Panc1 (cell line): ENCODE measurements at regions not wholly inside any gene's neighbourhood (a gene's known extent, or its start where the extent isn't known, plus 50 kb on each side); places are given as distances from the start of the nearest gene placed in this dataset.

ENCODE experiments used
- ATAC-seq: fragments of 200-7000 bp; cut with Tn5 transposase; 2 replicates; pipeline ENCODE4 v1.9.1; 2020; ENCODE audit warnings: mild to moderate bottlenecking, moderate library complexity
- BruUV-seq: library from RNA; stranded (reverse); fragments of 400-500 nt; replicated peaks from 2 replicates; lab custom pipeline; 2021; lab: Mats Ljungman, UMichigan
- CTCF ChIA-PET: fragments of 300-600 bp; sonication (Branson Sonifier 250); formaldehyde crosslinking; loops from one replicate; lab custom pipeline; 2022; ENCODE audit warnings: antibody characterized with exemption; lab: Charles Lee
- POLR2A ChIA-PET: fragments of 300-600 bp; sonication (Branson Sonifier 250); formaldehyde crosslinking; loops from one replicate; lab custom pipeline; 2022; ENCODE audit warnings: antibody characterized with exemption; lab: Charles Lee
- DNase-seq: peaks from one replicate; pipeline ENCODE4 v3.0.0-alpha.2; 2010; ENCODE audit warnings: low read depth, low spot score
- H3K27ac ChIP-seq: 2 replicates; pipeline ENCODE4 v1.5.1; 2011; ENCODE audit warnings: mild to moderate bottlenecking, low read length, inconsistent platforms
- H3K27me3 ChIP-seq: fragments of 200-500 bp; sonication (Bioruptor generic); 2 replicates; pipeline ENCODE4 v1.6.0; 2014; ENCODE audit warnings: low read length, inconsistent platforms; ENCODE audit not compliant: control insufficient read depth, insufficient read depth
- H3K36me3 ChIP-seq: fragments of 200-500 bp; sonication (Bioruptor generic); 2 replicates; pipeline ENCODE4 v1.5.1; 2014; ENCODE audit warnings: inconsistent platforms, mild to moderate bottlenecking, low read length, moderate library complexity; ENCODE audit not compliant: control insufficient read depth, insufficient read depth
- H3K4me1 ChIP-seq: 2 replicates; pipeline ENCODE4 v1.5.1; 2011; ENCODE audit warnings: inconsistent platforms, mild to moderate bottlenecking, low read length, moderate library complexity; ENCODE audit not compliant: control insufficient read depth, insufficient read depth
- H3K4me3 ChIP-seq, 2 experiments: 2 replicates each; pipeline ENCODE4 v1.5.1; 2011 to 2012; ENCODE audit warnings: low read depth in 2 of 2, low read length in 2 of 2, mild to moderate bottlenecking in 2 of 2, inconsistent platforms in 1 of 2, moderate library complexity in 1 of 2
- H3K9me3 ChIP-seq: fragments of 200-500 bp; sonication (Bioruptor generic); 2 replicates; pipeline ENCODE4 v1.5.1; 2014; ENCODE audit warnings: low read depth, mild to moderate bottlenecking, inconsistent platforms, low read length, moderate library complexity; ENCODE audit not compliant: control insufficient read depth, insufficient read depth
- CTCF ChIP-seq: fragments of 450-650 bp; IDR thresholded peaks from 2 replicates; pipeline ENCODE4 v1.5.1; 2017; ENCODE audit warnings: mild to moderate bottlenecking
- POLR2AphosphoS5 ChIP-seq: IDR thresholded peaks from 2 replicates; pipeline ENCODE4 v1.6.1; 2012; ENCODE audit warnings: mild to moderate bottlenecking, low read depth, low read length, moderate library complexity
- REST ChIP-seq, 2 experiments: IDR thresholded peaks; 2 replicates each; pipeline ENCODE4 v1.6.1; 2011 to 2012; ENCODE audit warnings: low read depth in 2 of 2, control low read depth in 1 of 2, low read length in 1 of 2, mild to moderate bottlenecking in 1 of 2, moderate library complexity in 1 of 2; ENCODE audit not compliant: insufficient read depth in 1 of 2
- SIN3A ChIP-seq: IDR thresholded peaks from 2 replicates; pipeline ENCODE4 v1.6.1; 2012; ENCODE audit warnings: low read depth, mild to moderate bottlenecking, low read length, moderate library complexity, borderline replicate concordance; ENCODE audit not compliant: insufficient read depth
- TCF7L2 ChIP-seq: IDR thresholded peaks from 2 replicates; pipeline ENCODE4 v1.6.1; 2011; ENCODE audit warnings: mild to moderate bottlenecking, low read depth, low read length, inconsistent platforms
- in situ Hi-C: cut with HindIII; loops from 2 replicates; pipeline ENCODE4 v1.10.0; 2016; ENCODE audit warnings: low sequenced_read_pairs, low pct_unique_long_range_greater_than_20kb
- intact Hi-C: fragments of 100-400 bp; cut with micrococcal nuclease; formaldehyde crosslinking; loops from one replicate; pipeline ENCODE4 v1.10.0; 2022; ENCODE audit not compliant: unreplicated experiment

- DNase-seq = no peak
- H3K4me1 ChIP-seq = no peaks in the 10 kb centered on the region
- in situ Hi-C loops = no loop called here
- H3K36me3 ChIP-seq = no peaks in the 10 kb centered on the region
- BruUV-seq = no TSS peak
- H3K27ac ChIP-seq = no peak overlapping the region
- H3K9me3 ChIP-seq = no peaks in the 10 kb centered on the region
- no peak overlapping the region for H3K4me3 ChIP-seq
- no peaks in the 10 kb centered on the region for H3K27me3 ChIP-seq
- intact Hi-C loops = no loop called here
- no peak for ATAC-seq
- ChIA-PET CTCF (no interaction called here), POLR2A (interaction anchor here (0.6 kb wide), 1 partner anchor 12 kb away, joined by 4 read pairs; no protein-coding TSS in a partner anchor)
- no peak for TF ChIP-seq TCF7L2
- TF ChIP-seq CTCF = no peak
These were observed 101.4 kb downstream of the PDCL3 start for GRCh38 chr2:100664021-100664755.

GRCh38 chr2:100664756-100665101 is 101.9 kb downstream of the PDCL3 start:
- ChIA-PET CTCF (no interaction called here), POLR2A (interaction anchor here (0.6 kb wide), 1 partner anchor 12 kb away, joined by 4 read pairs; no protein-coding TSS in a partner anchor)
- no peak for ATAC-seq
- no TSS peak for BruUV-seq
- in situ Hi-C loops (no loop called here), intact Hi-C loops (no loop called here)
- Histone ChIP-seq H3K4me1 (no peaks in the 10 kb centered on the region), H3K9me3 (no peaks in the 10 kb centered on the region), H3K4me3 (no peak overlapping the region), H3K27ac (no peak overlapping the region), H3K27me3 (no peaks in the 10 kb centered on the region), H3K36me3 (no peaks in the 10 kb centered on the region)
- TF ChIP-seq CTCF (no peak), POLR2AphosphoS5 (no peak), TCF7L2 (no peak)
- DNase-seq = no peak

- H3K27me3 ChIP-seq = no peaks in the 10 kb centered on the region
- H3K9me3 ChIP-seq = no peaks in the 10 kb centered on the region
- H3K4me3 ChIP-seq = no peak overlapping the region
- H3K27ac ChIP-seq = no peak overlapping the region
- H3K4me1 ChIP-seq = no peaks in the 10 kb centered on the region
- POLR2A ChIA-PET = no interaction called here
- intact Hi-C loops (no loop called here), in situ Hi-C loops (no loop called here)
- DNase-seq = no peak
- CTCF ChIA-PET = interaction anchor here (0.6 kb wide), 1 partner anchor 62 kb away, joined by 3 read pairs; no protein-coding TSS in a partner anchor
- no peaks in the 10 kb centered on the region for H3K36me3 ChIP-seq
- no peak for ATAC-seq
- no TSS peak for BruUV-seq
- TF ChIP-seq SIN3A = no peak
- TF ChIP-seq REST (IDR thresholded peaks at IDR 0.05; ENCODE audit: insufficient read depth in 1 of 2, low read depth in 2 of 2, low read length in 1 of 2) = no peak
- TF ChIP-seq CTCF = no peak
- TF ChIP-seq TCF7L2 = no peak
- TF ChIP-seq POLR2AphosphoS5 = no peak
These were observed 104.2 kb downstream of the PDCL3 start for GRCh38 chr2:100666996-100667395.
